HuH-7.5 (cell line): ENCODE measurements at regions not wholly inside any gene's neighbourhood (a gene's known extent, or its start where the extent isn't known, plus 50 kb on each side); places are given as distances from the start of the nearest gene placed in this dataset.

Experiments
- DNase-seq: peaks from one replicate; pipeline ENCODE4 v3.0.0; 2011; ENCODE audit warnings: low spot score

GRCh38 chr10:78567680-78568455, 500.9 kb upstream of the ZMIZ1 start:
- no peak for DNase-seq

- DNase-seq = no peak
Measured at GRCh38 chr10:78568620-78569019, 500.1 kb upstream of the ZMIZ1 start.

GRCh38 chr10:78570633-78571235, 498.0 kb upstream of the ZMIZ1 start:
- no peak for DNase-seq

GRCh38 chr10:78571286-78571685, 497.5 kb upstream of the ZMIZ1 start:
- DNase-seq = no peak

- no peak for DNase-seq
Measured at GRCh38 chr10:78571891-78572290, 496.9 kb upstream of the ZMIZ1 start.

GRCh38 chr10:78572565-78572964, 496.2 kb upstream of the ZMIZ1 start:
- DNase-seq = no peak

- no peak for DNase-seq
Measured at GRCh38 chr10:78574547-78574946, 494.2 kb upstream of the ZMIZ1 start.

- DNase-seq = no peak
Measured at GRCh38 chr10:78575400-78575799, 493.4 kb upstream of the ZMIZ1 start.

GRCh38 chr10:78576276-78576675, 492.5 kb upstream of the ZMIZ1 start:
- no peak for DNase-seq

- no peak for DNase-seq
Measured at GRCh38 chr10:78577712-78578111, 491.1 kb upstream of the ZMIZ1 start.

GRCh38 chr10:78578929-78579328, 489.8 kb upstream of the ZMIZ1 start:
- no peak for DNase-seq

- no peak for DNase-seq
Measured at GRCh38 chr10:78579576-78579975, 489.2 kb upstream of the ZMIZ1 start.

GRCh38 chr10:78579995-78580394, 488.8 kb upstream of the ZMIZ1 start:
- DNase-seq = no peak

- DNase-seq = no peak
Measured at GRCh38 chr10:78581133-78581694, 487.6 kb upstream of the ZMIZ1 start.

GRCh38 chr10:78582540-78582939, 486.2 kb upstream of the ZMIZ1 start:
- no peak for DNase-seq

GRCh38 chr10:78584266-78584665, 484.5 kb upstream of the ZMIZ1 start:
- no peak for DNase-seq

GRCh38 chr10:78584681-78585080, 484.1 kb upstream of the ZMIZ1 start:
- DNase-seq = no peak

- no peak for DNase-seq
Measured at GRCh38 chr10:78585952-78586351, 482.8 kb upstream of the ZMIZ1 start.

- DNase-seq = no peak
Measured at GRCh38 chr10:78588194-78588811, 480.5 kb upstream of the ZMIZ1 start.

GRCh38 chr10:78589687-78590086, 479.1 kb upstream of the ZMIZ1 start:
- DNase-seq = no peak

GRCh38 chr10:78591066-78591465, 477.7 kb upstream of the ZMIZ1 start:
- DNase-seq = no peak

- no peak for DNase-seq
Measured at GRCh38 chr10:78594559-78595268, 474.1 kb upstream of the ZMIZ1 start.

GRCh38 chr10:78595269-78595619, 473.5 kb upstream of the ZMIZ1 start:
- no peak for DNase-seq
